Testis (tissue), 2 donors: ENCODE measurements at regions not wholly inside any gene's neighbourhood (a gene's known extent, or its start where the extent isn't known, plus 50 kb on each side); places are given as distances from the start of the nearest gene placed in this dataset.

ENCODE experiments used
- POLR2A ChIP-seq: fragments of 450-650 bp; IDR thresholded peaks from one replicate; pipeline ENCODE4 v1.6.1; 2017; ENCODE audit warnings: antibody characterized with exemption, mild to moderate bottlenecking, moderate library complexity
- TF ChIP-seq, protein P1 (sequence below), 3 experiments: fragments of 450-650 bp in 2 of 3; fragments of 200-600 bp in 1 of 3; sonication (generic) in 1 of 3; IDR thresholded peaks; one replicate each; pipeline ENCODE4 v1.5.1; 2016 to 2019; ENCODE audit warnings: antibody characterized with exemption in 3 of 3, mild to moderate bottlenecking in 2 of 3, moderate library complexity in 1 of 3

DNA sequence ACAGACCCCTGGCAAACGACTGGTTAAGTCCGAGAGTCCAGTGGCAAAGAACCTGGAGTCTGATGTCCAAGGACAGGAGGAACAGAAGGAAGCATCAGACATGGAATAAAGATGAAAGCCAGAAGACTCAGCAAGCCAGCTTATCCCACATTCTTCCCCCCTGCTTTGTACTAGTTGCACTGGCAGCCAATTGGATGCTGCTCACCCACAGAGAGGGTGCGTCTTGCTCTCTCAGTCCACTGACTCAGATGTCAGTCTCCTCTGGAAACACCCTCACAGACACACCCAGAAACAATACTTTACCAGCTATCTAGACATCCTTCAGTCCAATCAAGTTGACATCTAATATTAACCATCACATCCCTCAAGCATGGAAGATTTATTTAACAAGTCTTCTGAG lies 1265.8 kb upstream of the CNTN5 start:
- TF ChIP-seq, protein P1, sequence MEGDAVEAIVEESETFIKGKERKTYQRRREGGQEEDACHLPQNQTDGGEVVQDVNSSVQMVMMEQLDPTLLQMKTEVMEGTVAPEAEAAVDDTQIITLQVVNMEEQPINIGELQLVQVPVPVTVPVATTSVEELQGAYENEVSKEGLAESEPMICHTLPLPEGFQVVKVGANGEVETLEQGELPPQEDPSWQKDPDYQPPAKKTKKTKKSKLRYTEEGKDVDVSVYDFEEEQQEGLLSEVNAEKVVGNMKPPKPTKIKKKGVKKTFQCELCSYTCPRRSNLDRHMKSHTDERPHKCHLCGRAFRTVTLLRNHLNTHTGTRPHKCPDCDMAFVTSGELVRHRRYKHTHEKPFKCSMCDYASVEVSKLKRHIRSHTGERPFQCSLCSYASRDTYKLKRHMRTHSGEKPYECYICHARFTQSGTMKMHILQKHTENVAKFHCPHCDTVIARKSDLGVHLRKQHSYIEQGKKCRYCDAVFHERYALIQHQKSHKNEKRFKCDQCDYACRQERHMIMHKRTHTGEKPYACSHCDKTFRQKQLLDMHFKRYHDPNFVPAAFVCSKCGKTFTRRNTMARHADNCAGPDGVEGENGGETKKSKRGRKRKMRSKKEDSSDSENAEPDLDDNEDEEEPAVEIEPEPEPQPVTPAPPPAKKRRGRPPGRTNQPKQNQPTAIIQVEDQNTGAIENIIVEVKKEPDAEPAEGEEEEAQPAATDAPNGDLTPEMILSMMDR (IDR thresholded peaks at IDR 0.05): no peak
- no peak for TF ChIP-seq POLR2A
